ENCODE measurements at regions not wholly inside any gene's neighbourhood (a gene's known extent, or its start where the extent isn't known, plus 50 kb on each side); places are given as distances from the start of the nearest gene placed in this dataset.

GRCh38 chr5:110900829-110901228 is 162.0 kb downstream of the SLC25A46 start:
- TF ChIP-seq CTCF (conservative IDR thresholded peaks at IDR 0.05; ENCODE audit: low read depth, low read length) = no peak
- no peak overlapping the region for H3K4me3 ChIP-seq (ENCODE audit: low read depth, low read length)
- no peak for DNase-seq (ENCODE audit: low read depth)

- DNase-seq (ENCODE audit: low read depth) = no peak
Observed at GRCh38 chr5:110903966-110904365, 165.2 kb downstream of the SLC25A46 start.

GRCh38 chr5:110908848-110909247 is 162.7 kb upstream of the TSLP start:
- no peak overlapping the region for H3K4me3 ChIP-seq (ENCODE audit: low read depth, low read length)
- TF ChIP-seq CTCF (conservative IDR thresholded peaks at IDR 0.05; ENCODE audit: low read depth, low read length) = no peak
- DNase-seq (ENCODE audit: low read depth) = no peak

More at GRCh38 chr5:110903966-110904365, 165.2 kb downstream of the SLC25A46 start:
- no peak overlapping the region for H3K4me3 ChIP-seq (ENCODE audit: low read depth, low read length)
- no peak for TF ChIP-seq CTCF (conservative IDR thresholded peaks at IDR 0.05; ENCODE audit: low read depth, low read length)

- TF ChIP-seq CTCF (conservative IDR thresholded peaks at IDR 0.05; ENCODE audit: low read depth, low read length) = no peak
- H3K4me3 ChIP-seq (ENCODE audit: low read depth, low read length) = no peak overlapping the region
- DNase-seq (ENCODE audit: low read depth) = no peak
Observed at GRCh38 chr5:110909415-110909814, 162.1 kb upstream of the TSLP start.

- H3K4me3 ChIP-seq (ENCODE audit: low read depth, low read length) = no peak overlapping the region
- DNase-seq (ENCODE audit: low read depth) = no peak
- TF ChIP-seq CTCF (conservative IDR thresholded peaks at IDR 0.05; ENCODE audit: low read depth, low read length) = no peak
Observed at GRCh38 chr5:110909950-110910349, 161.6 kb upstream of the TSLP start.

GRCh38 chr5:110913221-110913620 is 158.3 kb upstream of the TSLP start:
- DNase-seq (ENCODE audit: low read depth) = no peak
- no peak overlapping the region for H3K4me3 ChIP-seq (ENCODE audit: low read depth, low read length)
- TF ChIP-seq CTCF (conservative IDR thresholded peaks at IDR 0.05; ENCODE audit: low read depth, low read length) = no peak

- TF ChIP-seq CTCF (conservative IDR thresholded peaks at IDR 0.05; ENCODE audit: low read depth, low read length) = no peak
- no peak overlapping the region for H3K4me3 ChIP-seq (ENCODE audit: low read depth, low read length)
- no peak for DNase-seq (ENCODE audit: low read depth)
Observed at GRCh38 chr5:110916381-110917049, 155.0 kb upstream of the TSLP start.

Measured in epithelial cell of proximal tubule (primary cell).